HG02798 (cell line): ENCODE measurements at regions not wholly inside any gene's neighbourhood (a gene's known extent, or its start where the extent isn't known, plus 50 kb on each side); places are given as distances from the start of the nearest gene placed in this dataset.
"Not testable (repeated sequence)": the region's sequence is repeated elsewhere in the genome, so short reads cannot be mapped to it uniquely, and the experiment has no call there.

Experiments
- ATAC-seq: cut with Tn5 transposase; IDR thresholded peaks from one replicate; pipeline ENCODE4 v1.9.1; 2021; ENCODE audit warnings: mild to moderate bottlenecking; ENCODE audit not compliant: unreplicated experiment, poor library complexity

GRCh38 chr12:59408431-59408830 lies 187.4 kb upstream of the SLC16A7 start:
- ATAC-seq = no peak

DNA sequence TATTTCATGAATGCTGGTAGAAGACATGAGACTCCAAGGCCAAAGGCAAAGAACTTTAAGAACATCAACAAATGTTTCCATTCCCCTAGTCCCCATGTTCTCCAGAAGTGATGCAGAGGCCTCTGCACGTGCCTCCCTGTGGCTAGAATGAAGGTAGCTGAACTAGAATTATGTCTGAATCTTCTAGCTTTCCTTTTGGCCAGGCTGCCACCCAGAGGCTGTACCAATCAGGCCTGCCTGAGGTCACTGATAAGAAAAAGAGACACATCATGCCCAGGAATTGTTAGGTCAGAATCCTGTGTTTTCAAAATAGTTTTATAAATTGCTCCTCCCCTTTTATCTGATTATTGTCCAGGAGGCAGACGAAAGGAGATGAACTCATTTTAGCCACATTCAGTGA lies 188.0 kb upstream of the SLC16A7 start:
- ATAC-seq = no peak

DNA sequence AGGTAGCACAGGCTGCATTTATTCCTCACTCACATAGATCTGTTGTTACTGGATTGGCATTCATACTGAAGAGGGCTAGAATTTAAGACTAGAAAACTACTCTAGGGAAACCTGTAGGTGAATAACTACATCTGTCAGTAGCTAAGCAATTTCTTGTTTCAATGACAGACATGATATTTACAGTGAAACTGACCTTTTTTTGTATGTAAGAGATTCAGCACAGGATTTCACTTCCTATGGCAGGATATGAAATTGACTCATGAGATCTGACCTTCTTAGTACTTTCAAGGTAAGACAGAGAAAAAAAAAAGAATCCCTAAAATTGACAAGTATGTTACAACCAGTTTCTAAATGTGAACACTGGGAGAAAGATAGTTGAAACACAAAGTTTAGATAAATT lies 189.8 kb upstream of the SLC16A7 start:
- no peak for ATAC-seq

DNA sequence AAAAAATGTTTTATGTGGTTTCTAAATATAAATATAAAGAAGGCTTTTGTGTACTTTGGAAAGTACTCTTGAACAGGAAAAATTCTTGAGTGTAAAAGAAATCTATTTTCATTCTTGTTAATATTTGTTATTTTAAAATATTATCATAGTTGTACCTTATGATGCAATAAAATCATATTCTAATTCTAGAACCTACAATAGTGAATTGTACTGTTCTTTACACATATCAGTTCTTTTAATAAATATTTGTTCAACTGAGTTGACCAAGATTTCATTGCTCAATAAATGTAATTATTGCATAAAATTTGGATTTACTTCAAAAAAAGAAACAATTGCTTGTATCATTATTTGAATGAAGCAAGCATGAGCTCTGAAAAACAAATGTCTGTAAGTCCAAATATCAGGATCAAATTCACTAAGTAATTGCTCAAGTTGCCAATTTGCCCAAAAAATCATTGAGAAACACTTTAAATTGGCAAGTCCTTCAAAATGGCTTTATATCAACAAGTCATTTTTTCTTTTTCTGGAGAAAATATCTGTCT lies 191.6 kb upstream of the SLC16A7 start:
- no peak for ATAC-seq

- ATAC-seq = peak; percentile 80
These were observed 192.4 kb upstream of the SLC16A7 start for GRCh38 chr12:59403259-59403932.

DNA sequence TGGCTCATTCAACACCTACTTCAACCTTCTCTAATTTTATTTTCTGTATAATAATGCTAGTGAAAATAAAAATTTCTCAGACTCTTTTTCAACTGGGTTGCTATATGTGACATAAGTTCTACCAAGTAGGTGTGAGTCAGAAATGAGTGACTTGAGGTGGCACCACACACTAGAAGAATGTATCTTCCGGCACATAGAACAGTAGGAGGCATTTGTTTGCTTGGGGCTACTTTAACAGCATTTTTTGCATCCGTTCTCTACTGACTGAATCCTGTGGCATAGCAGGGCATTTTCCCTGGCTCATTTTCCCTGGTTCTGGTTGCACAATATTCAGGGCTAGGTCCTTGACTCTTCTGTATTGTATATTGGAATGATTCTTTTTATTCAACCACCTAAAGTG lies 194.0 kb upstream of the SLC16A7 start:
- ATAC-seq = no peak

DNA sequence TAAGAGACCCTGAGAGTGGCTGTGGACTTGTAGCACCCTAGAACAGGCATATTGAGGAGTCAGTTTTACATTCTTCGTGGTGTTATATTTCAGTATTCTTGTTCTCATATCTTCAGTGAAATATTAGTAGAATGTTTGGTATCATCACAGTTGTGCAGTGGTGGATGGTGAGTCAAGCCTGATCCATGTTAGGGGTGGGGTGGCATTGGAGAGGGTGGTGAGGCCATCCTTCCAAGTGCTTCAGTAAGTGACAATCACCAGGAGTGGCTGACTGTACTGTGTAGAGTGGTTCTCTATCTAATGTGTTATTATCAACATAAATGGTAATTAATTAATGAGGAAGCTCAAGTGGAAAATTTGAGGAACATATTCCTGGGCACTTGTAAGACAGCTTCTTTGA lies 197.7 kb upstream of the SLC16A7 start:
- no peak for ATAC-seq

DNA sequence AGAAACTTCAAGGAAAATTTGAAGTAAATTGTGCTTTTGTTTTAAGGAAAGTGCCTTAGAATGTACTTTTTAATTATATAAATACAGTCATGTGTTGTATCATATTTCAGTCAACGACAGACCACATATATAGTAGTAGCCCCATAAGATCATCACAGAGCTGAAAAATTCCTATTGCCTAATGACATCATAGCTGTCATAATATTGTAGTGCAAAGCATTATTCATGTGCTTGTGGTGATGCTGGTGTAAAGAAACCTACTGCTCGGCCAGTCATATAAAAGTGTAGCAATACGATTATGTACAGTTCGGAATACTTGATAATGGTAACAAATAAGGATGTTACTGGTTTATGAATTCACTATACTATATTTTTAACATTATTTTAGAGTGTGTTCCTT lies 198.9 kb upstream of the SLC16A7 start:
- no peak for ATAC-seq

GRCh38 chr12:59396519-59396918 lies 199.3 kb upstream of the SLC16A7 start:
- no peak for ATAC-seq

- ATAC-seq = not testable (repeated sequence)
These were observed 200.5 kb upstream of the SLC16A7 start for GRCh38 chr12:59395310-59395709.

- ATAC-seq = no peak
These were observed 202.3 kb upstream of the SLC16A7 start for GRCh38 chr12:59393506-59393905.

GRCh38 chr12:59389968-59390576 lies 205.8 kb upstream of the SLC16A7 start:
- ATAC-seq = no peak

- ATAC-seq = no peak
These were observed 207.1 kb upstream of the SLC16A7 start for GRCh38 chr12:59388694-59389093.

GRCh38 chr12:59388176-59388575 lies 207.7 kb upstream of the SLC16A7 start:
- ATAC-seq = no peak

- no peak for ATAC-seq
These were observed 209.6 kb upstream of the SLC16A7 start for GRCh38 chr12:59386236-59386635.

DNA sequence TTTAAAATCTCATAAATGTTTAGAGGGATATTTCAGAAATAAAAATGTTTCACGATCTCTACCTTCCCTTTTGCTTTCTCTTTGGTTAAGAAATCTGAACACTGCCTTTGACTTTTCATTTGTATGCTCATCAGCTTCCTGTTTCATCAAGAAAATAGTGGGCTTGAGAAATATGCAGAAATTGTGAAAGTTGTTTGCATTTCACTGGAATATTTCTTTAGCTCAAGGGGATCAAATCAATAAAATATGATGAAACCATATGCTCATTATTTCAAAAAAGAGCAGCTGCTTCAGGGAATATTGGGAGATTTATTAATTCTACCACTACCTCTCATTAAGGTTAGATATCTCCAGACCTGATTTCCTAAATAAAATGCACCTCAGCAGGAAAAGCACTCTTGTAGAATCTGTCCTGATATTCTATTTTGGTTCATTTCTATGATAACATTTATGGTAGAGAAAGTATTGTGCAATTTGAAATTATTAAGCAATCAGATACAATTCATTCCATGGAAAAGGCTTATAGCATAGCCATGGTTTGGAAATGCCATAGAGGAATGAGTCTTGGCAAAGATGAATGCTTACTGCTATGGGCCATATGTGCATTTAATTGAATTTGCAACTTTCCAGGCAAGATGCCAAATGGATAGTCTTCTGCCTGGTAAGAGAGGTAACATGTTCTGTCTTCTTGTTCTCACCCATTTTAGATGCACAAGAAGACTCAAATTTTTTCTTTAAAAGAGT lies 212.6 kb upstream of the SLC16A7 start:
- ATAC-seq = no peak

DNA sequence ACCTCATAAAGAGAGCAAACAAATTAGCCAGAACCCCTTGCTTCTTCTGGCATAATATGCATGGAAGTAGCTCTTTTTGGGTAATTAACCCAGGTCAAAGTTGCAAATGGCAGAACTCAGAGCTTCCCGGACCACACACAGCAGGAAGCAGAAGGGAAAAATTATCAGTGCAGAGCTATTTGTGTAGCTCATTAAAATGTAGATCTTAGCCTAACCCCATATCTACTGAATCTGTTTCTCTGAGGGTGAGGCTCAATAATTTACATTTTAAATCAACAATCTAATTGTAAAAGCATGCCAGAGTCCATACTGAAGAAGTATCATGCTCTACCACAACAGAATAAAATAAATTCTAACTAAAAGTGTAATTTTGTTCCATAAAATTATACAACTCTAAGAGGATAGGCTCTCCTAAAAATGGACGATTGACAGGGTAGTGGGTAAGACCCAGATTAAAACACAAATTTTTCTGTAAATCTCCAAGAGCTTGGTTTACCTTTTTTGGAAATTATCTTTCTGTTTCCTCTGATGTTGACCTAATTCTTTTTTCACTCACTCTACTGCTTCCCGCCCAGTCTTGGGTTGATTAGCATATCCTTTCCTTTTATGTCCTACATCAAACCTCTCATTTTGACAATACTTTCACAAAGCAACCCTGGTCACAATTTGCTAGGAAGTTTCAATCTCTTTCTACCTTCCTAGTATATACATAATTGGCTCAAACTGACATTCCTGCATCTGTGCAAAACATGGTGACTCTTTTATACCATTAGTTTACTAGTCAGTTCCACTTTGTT lies 213.3 kb upstream of the SLC16A7 start:
- ATAC-seq = no peak

- no peak for ATAC-seq
These were observed 214.7 kb upstream of the SLC16A7 start for GRCh38 chr12:59381106-59381505.

GRCh38 chr12:59375633-59376032 lies 220.2 kb upstream of the SLC16A7 start:
- ATAC-seq = no peak

GRCh38 chr12:59374783-59375182 lies 221.0 kb upstream of the SLC16A7 start:
- no peak for ATAC-seq

DNA sequence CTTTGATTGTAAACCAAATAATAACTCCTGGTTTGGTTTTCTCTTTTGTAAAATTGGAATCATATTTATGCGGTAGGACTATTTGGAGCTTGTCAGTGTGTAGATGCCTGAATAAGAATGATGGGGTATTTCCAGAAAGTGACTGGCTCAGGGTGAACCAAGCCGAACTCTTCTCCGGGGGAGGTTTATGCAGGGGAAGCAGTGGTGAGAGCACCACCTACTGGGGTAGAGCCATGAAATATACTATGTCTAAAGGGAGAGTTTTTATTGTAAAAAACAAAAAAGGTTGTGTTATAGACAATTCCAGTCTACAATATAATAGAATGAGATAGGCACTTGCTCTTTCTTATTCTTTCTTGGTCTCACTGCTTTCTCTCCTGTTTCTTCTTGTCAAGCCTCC lies 222.9 kb upstream of the SLC16A7 start:
- peak; percentile 59 for ATAC-seq
